ENCODE measurements at regions not wholly inside any gene's neighbourhood (a gene's known extent, or its start where the extent isn't known, plus 50 kb on each side); places are given as distances from the start of the nearest gene placed in this dataset.

- no peaks in the 10 kb centered on the region for H3K27me3 ChIP-seq (replicated peaks; ENCODE audit: control insufficient read depth, insufficient read depth, low read length)
- no peak overlapping the region for H3K4me3 ChIP-seq (replicated peaks; ENCODE audit: low read depth, low read length)
- peak; percentile 14 for DNase-seq (ENCODE audit: extremely low read depth, insufficient read length)
- TF ChIP-seq CTCF (IDR thresholded peaks at IDR 0.05; ENCODE audit: insufficient read depth, low read length, poor library complexity, severe bottlenecking) = peak; percentile 71
- H3K36me3 ChIP-seq (ENCODE audit: control insufficient read depth, insufficient read depth, low read length) = no peaks in the 10 kb centered on the region
These were observed 128.4 kb upstream of the CBLN2 start for GRCh38 chr18:72672364-72673184.

DNA sequence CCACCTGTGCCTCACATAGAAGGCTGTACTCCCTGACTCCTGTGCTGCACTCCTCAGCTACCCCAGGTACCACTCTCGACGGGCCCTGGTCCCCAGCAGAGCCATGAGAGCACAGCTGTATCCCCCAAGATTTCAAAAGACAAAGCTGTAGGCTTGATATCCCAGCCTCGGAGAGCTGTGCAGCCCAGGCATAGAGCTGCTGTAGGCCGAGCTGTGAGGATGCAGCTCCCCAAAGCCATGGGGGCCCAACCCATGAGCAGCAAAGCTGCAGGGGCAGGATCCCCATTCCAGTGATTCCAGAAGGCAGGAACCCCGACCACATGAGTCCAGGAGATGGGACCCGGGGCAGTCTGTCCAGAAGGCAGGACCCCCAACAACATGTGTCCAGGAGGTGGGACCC, 123.8 kb upstream of the CBLN2 start:
- H3K27me3 ChIP-seq (replicated peaks; ENCODE audit: control insufficient read depth, insufficient read depth, low read length) = no peaks in the 10 kb centered on the region
- no peaks in the 10 kb centered on the region for H3K36me3 ChIP-seq (ENCODE audit: control insufficient read depth, insufficient read depth, low read length)
- no peak for TF ChIP-seq CTCF (IDR thresholded peaks at IDR 0.05; ENCODE audit: insufficient read depth, low read length, poor library complexity, severe bottlenecking)
- DNase-seq (ENCODE audit: extremely low read depth, insufficient read length) = no peak
- no peak overlapping the region for H3K4me3 ChIP-seq (replicated peaks; ENCODE audit: low read depth, low read length)

DNA sequence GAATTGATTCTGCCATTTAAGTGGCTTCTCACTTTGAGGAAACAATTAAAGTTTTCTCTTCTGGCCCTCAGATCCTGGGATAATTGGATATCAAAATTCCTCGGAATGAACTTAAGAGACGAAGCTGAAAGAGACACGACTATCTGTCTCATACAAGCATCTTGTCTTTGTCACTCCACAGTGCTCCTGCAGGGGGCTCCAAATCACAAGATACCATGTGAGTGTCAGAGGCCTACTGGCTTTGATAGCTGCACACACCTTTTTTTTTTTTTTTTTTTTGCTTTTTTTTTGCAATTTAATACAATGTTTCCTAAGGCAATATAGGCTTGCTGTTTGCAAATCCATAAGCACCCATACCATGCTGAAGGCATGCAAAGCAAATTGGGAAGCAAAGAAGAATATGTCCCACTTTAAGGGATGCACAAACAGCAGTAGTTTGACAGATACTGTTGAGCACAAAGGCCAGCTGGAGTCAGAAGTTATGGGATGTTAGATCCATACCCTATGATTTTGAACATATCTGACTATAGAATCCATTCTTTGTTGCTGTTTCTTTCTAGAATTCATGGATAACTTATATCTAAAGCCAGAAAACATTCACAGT, 109.0 kb upstream of the CBLN2 start:
- no peak overlapping the region for H3K4me3 ChIP-seq (replicated peaks; ENCODE audit: low read depth, low read length)
- DNase-seq (ENCODE audit: extremely low read depth, insufficient read length) = peak; percentile 16
- H3K27me3 ChIP-seq (replicated peaks; ENCODE audit: control insufficient read depth, insufficient read depth, low read length) = no peaks in the 10 kb centered on the region
- H3K36me3 ChIP-seq (ENCODE audit: control insufficient read depth, insufficient read depth, low read length) = no peaks in the 10 kb centered on the region
- peak; percentile 83 for TF ChIP-seq CTCF (IDR thresholded peaks at IDR 0.05; ENCODE audit: insufficient read depth, low read length, poor library complexity, severe bottlenecking)

GRCh38 chr18:72651033-72651432, 106.9 kb upstream of the CBLN2 start:
- TF ChIP-seq CTCF (IDR thresholded peaks at IDR 0.05; ENCODE audit: insufficient read depth, low read length, poor library complexity, severe bottlenecking) = no peak
- no peak for DNase-seq (ENCODE audit: extremely low read depth, insufficient read length)
- no peaks in the 10 kb centered on the region for H3K36me3 ChIP-seq (ENCODE audit: control insufficient read depth, insufficient read depth, low read length)
- no peak overlapping the region for H3K4me3 ChIP-seq (replicated peaks; ENCODE audit: low read depth, low read length)
- H3K27me3 ChIP-seq (replicated peaks; ENCODE audit: control insufficient read depth, insufficient read depth, low read length) = no peaks in the 10 kb centered on the region

DNA sequence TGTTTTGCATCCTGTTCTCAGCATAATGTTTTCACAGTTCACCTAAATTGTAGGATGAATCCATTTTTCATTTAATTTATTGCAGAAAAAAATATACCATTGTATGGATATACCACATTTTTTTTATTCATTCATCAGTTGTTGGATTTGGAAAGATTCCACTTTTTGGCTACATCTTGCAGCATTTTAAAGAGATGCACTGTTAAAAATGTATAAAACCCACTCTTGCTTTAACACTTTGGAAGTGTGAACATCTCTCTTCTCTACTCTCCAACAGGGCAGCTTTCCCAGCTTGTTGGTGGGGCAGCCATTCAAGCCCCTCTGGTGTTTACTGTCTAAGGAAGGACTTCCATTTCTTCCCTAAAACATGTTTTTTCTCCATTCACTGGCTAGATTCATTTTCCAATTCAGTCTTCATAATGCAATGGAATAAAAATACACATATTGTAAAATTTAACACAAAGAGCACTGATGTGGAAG, 104.4 kb upstream of the CBLN2 start:
- no peak overlapping the region for H3K4me3 ChIP-seq (replicated peaks; ENCODE audit: low read depth, low read length)
- H3K27me3 ChIP-seq (replicated peaks; ENCODE audit: control insufficient read depth, insufficient read depth, low read length) = no peaks in the 10 kb centered on the region
- no peaks in the 10 kb centered on the region for H3K36me3 ChIP-seq (ENCODE audit: control insufficient read depth, insufficient read depth, low read length)
- no peak for TF ChIP-seq CTCF (IDR thresholded peaks at IDR 0.05; ENCODE audit: insufficient read depth, low read length, poor library complexity, severe bottlenecking)
- no peak for DNase-seq (ENCODE audit: extremely low read depth, insufficient read length)

All from GM06990 (cell line).